ENCODE measurements at regions not wholly inside any gene's neighbourhood (a gene's known extent, or its start where the extent isn't known, plus 50 kb on each side); places are given as distances from the start of the nearest gene placed in this dataset.

DNA sequence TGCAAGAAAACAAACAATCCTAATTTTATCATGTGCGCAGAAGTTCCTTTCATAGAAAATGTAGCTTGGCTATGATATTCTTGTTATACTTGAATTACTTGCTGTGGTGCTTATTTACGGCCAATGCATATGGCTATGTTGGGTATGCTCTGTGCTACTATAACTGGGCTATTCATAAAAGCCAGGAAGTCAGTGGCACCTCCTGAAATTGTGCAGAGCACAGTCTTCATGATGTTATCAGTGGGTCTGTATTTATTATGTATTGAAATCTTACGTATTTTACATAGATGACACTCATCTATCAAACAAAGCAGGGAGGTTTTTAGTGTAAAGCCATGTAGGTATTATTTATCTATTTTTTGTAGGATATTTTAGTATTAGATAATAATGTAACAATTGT, 196.5 kb upstream of the NAALADL2 start:
- no peak for DNase-seq (ENCODE audit: low spot score)

DNA sequence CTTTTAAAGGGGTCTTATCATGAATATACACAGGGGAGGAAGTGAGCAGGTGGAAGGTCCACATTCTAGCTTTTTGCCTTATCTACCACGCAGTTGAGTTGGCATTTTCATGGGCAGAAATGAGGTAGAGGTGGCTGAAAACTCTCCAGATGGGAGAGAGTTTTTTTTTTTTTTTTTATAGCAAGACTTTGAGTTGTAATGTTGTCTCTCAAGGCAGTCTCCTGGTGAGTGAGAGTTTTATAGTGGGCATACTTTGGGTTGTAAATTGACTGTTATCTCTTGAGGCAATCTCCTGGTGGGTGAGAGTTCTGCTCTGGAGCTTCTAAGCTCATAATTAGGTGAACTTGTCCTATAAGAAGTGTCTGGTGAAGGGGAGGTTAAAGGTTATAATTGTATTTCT, 191.7 kb upstream of the NAALADL2 start:
- no peak for DNase-seq (ENCODE audit: low spot score)

DNA sequence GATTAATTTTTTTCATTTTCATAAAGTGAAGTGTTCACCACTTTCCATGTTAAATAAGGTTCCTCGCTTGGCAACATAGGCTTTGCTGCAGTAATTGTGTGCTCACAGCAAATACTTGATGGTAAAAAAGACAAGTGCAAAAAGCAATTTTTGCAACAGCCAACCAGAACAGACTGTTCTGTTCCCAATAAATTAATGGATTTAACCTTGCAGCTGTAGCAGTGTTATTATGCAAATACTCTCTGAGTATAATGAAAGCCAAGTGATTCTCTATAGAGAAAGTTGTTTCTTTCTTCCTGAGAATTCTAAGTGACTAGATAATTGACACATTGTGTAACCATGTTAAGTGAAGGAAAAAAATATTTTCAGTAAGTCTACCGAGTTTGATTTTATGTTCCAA, 183.7 kb upstream of the NAALADL2 start:
- no peak for DNase-seq (ENCODE audit: low spot score)

DNA sequence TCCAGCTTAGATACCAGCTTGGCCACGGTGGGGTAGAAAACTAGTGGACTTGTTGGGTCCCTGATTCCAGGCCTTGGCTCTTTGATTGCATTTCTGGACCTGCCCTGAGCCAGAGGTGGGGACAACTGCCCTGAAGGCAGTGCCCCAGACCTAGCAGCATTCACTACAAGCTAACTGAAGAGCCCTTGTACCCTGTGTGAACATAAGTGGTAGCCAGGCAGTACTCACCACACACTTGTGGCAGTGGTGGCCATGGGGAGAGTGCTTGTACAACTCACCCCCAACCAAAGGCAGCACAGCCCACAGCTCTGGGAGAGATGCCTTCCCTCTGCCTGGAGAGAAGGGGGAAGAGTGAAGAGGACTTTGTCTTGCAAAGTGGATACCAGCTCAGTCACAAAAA, 177.3 kb upstream of the NAALADL2 start:
- no peak for DNase-seq (ENCODE audit: low spot score)

DNA sequence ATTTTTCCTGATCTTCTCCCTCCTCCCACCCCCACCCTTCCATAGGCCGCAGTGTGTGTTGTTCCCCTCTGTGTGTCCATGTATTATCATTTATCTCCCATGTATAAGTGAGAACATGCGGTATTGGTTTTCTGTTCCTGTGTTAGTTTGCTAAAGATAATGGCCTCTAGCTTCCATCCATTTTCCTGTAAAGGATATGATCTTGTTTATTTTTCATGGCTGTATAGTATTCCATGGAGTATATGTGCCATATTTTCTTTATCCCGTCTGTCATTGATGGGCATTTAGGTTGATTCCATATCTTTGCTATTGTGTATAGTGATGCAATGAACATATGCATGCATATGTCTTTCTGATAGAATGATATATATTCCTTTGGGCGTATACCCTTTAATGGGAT, 173.3 kb upstream of the NAALADL2 start:
- no peak for DNase-seq (ENCODE audit: low spot score)

DNA sequence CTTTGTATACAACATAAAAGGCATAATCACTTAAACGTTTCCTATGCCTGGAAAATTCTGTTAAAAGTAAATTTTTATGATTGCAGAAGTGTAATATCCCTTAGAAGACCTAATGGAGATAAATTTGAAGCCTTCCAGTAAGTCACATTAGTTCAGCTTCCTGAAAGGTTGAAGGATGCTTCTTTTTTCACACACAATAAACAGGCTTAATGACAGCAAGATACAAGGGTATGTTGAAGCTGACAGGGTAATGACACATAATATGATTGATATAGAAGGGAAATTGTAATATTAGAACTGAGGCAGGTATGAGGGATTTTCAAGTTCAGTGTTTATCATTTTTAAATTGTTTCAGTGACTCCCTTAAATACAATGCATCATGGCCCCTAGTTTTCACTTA, 161.8 kb upstream of the NAALADL2 start:
- no peak for DNase-seq (ENCODE audit: low spot score)

DNA sequence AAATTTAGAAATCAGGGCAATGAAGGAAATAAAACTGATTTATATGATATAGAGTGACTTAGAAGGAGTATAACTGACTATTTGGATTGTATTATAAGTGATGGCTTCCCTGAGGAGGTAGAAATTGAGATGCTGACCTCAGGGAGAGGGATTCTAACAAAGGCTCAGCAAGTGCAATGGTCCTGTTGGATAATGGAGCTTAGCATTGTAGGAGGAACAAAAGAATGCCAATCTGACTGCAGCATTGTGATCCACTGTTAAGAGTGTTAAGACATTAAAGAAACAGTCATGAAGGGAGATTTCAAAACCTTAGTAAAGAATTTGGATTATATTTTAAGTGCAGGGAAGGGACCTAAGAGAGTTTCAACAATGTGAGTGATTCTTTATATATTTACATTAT, 158.4 kb upstream of the NAALADL2 start:
- no peak for DNase-seq (ENCODE audit: low spot score)

DNA sequence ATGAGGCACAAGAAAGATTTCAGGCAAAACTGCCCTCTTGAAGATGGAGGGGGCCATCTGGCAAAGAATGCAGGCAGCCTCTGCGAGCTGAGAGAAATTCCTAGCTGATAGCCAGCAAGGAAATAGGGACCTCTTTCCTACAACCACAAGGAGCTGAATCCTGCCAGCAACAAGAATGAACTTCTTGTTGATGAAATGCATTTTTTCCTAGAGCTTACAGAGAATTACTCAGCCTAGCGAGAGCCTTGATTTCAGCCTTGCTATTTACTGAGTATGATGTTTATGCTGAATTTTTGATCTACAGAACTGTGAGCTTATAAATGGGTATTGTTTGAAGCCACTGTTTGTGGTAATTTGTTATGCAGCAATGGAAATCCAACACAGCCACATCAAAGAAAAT, 148.5 kb upstream of the NAALADL2 start:
- DNase-seq (ENCODE audit: low spot score), result no peak

DNA sequence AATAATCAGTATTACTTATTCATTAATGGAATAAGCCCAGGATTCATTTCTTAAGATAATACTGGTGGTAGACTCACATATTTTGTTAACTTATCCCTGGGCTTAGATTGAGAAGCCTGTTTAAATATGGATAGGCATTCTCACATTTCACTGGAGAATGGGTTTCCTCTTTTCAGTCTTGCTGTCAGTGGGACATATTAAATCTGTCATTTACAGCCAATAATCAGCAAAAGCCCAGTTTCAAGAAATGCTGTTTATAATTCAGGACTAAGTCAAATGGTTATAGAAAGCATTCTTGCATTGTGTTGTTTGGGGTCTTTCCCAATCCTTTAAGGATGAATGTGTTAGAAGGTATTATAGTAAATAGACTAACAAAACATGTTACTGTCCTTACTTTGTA, 143.7 kb upstream of the NAALADL2 start:
- no peak for DNase-seq (ENCODE audit: low spot score)

DNA sequence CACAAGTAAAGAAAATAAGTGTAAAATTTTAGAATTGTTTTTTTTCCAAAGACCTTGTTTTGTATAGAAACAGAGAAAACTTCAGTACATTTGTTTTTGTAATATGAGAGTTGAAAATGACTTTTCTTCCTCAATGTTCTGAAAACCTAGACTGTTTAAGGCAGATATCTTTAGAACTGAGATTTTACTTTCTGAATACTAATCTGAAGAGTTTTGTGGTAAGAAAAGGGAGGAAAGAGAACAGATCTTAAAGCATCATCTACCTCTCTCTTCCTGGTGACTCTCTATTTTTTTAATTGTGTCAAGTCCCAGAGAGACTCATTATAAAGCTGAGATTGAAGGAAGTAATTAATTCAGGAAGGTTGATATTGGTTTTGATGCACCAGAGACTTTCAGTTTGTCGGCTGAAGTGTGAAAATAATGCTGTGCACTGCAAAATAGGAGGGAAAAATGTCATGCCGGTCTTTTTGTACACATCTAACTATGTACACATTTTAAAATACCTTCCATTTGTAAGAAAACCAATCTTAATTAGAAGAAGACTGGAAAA, 142.1 kb upstream of the NAALADL2 start:
- no peak for DNase-seq (ENCODE audit: low spot score)

DNA sequence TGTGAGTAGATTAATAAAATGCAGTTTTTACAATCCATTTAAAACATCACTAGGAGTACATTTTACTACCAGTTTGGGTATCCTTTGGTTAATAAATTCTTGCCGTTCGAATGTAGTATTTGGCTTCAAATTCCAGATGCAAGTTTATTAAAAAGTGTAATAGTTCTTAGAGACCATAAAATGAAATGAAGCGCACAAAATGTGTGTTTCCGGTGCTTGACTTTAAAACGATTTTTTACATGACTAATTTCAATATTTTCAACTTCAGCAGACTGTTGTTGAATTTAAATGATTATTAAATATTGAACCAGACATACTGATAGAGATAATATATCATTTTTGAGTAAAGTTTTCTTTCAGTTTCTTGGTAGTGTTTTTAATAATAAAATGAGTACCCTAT, 138.4 kb upstream of the NAALADL2 start:
- DNase-seq (ENCODE audit: low spot score), result no peak

DNA sequence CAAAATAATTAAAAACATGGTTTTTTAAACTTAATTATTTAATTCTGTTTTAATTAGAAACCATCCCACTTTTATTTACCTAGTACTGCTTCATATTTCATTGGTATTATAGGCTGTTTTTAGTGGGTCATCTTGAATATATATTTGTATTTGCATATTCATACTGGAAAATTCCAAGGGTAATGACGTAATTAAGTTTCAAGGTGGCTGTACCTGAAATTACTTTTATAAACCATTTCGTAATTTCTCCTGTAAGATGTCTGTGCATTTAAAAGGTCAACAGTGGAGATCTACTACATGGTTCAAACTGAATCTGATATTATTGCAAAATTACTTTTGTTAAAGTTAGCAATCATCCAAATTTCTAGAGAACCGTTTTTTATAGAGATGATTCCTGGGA, 133.8 kb upstream of the NAALADL2 start:
- DNase-seq (ENCODE audit: low spot score), result no peak

DNA sequence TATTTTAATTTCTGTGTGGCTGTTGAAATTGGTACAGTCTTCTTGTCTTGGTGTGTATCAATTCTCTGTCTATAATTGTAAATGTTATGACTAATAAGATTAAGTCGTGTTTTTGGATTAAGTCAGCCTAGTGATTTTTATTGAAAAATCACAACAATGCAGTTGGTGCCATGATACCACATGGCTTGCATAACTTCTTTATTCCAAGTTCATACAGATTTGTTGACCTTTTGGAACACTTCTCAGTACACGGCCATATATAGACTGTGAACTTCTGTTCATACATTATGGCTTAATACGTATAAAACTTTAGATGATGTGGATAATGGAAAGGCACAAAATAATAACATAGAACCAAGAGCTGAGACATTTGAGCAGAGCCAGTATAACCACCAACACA, 121.2 kb upstream of the NAALADL2 start:
- no peak for DNase-seq (ENCODE audit: low spot score)

DNA sequence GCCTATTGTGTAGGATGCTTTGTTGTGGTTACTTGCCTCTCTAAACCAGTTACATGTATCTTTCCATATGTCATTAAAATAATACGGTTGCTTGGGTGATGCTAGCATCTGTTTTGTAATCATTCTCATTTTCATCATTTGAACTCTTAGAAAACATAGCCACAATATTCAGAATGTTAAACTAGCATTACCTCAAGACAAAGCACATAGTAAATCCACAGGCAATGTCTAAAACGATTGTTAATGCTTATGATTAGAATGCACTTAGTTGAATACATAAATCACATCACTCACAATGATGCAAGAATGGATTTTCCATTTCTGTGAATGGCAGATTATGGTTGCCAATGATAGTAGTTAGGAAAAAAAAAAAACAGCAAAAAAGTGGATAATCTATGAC, 110.0 kb upstream of the NAALADL2 start:
- DNase-seq (ENCODE audit: low spot score), result no peak

DNA sequence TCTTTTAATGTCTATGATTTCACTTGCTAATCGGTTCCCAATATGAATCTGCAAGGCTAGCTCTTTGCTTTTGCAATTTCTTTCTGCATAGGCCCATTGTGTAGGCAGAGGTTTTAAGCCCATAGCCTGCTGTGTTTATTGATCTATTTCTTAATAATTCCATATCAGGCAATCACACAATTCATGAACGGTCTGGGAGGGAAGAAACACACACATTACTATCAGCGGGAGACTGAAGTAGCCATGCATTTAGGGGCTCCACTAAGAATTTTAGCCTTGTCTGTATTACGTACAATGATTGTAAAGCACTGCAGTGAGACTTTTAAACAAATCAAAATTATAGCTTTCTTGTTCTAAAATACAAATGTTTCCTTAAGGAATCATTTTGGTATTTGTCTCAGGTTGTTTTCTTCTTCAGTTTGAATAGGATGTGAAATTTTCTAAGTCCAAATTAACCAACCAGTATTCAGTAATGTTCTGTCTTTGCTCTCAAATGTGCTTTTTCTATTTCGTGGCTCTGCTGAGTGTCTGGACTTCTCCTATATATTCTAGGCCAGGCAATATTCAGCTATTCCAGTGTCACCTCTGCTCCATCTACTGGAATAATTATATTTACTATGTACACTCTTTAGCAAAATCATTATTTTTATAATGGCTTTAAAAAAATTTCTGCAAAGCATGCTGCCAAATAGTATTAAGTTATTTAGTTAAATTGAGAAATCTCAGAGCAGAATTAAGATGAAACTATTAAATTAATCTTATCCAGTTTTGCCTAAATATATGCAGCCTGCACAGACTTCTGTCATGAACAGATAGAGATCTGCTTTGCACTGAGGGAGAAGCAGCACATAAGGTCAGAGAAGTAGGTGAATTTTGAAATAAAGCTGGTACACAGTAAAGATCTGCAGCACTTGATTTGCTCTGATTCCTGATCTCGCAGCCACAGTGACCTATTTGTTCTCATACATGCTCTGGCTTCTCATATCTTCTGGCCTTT, 103.0 kb upstream of the NAALADL2 start:
- DNase-seq (ENCODE audit: low spot score), result no peak

DNA sequence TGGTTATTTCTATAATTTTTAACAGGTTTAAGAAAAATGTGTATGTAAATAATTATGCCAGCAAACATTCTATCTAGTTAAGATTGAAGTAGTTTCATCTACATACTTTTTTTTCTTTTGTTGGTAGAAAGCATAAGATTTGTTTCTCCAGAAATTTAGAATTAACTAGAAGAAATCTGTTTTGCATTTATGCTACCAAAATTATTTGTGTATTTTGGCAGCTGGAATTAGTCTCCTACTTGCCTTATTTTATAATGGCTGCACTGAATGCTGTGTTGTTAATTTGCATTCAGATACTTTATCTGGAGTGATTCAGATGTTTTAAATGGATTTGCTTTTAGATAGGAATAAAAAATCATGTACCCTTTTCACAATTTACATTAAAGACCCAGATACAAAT, 100.2 kb upstream of the NAALADL2 start:
- DNase-seq (ENCODE audit: low spot score), result no peak

DNA sequence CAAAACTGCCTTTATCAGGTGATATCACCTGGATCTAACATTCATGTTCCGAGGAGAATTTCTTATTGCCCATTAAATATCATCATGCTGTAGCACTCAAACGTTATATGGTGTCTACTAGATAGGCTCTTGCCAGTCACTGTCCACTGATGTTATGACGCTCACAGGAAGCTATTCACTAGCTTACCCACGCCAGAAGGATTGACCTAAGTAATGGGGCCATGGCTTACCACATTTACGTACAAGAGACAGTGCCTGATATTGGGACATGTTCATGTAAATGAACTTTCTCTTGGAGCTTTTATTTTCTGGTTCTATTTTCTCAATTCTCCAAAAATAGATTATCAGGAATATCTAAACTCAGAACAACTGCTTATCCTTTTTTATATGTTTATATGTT, 91.7 kb upstream of the NAALADL2 start:
- no peak for DNase-seq (ENCODE audit: low spot score)

DNA sequence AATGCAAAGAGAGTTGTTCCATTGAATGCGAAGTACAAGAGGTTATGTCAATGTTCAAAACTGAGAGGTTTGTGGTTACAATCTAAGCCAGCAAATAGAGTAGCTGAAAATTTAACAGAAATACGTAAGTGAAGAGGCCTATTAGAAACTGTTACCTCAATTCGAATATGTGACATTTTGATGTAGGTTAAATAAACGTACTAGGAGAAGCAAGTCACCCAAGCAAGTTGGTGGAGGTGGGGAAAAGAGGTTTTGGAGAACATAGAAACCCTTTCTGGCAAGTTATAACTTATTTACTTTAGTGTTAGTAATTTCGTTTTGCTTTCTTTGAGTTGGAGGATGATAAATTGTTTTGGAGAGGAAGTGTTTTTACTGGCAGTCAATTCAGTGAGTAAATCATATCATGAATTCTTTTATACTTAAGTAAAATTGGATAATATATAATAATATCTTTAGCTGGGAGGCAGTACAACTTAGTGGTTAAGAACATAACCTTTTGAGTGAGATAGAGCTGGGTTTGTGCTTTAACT, 91.2 kb upstream of the NAALADL2 start:
- DNase-seq (ENCODE audit: low spot score), result no peak

DNA sequence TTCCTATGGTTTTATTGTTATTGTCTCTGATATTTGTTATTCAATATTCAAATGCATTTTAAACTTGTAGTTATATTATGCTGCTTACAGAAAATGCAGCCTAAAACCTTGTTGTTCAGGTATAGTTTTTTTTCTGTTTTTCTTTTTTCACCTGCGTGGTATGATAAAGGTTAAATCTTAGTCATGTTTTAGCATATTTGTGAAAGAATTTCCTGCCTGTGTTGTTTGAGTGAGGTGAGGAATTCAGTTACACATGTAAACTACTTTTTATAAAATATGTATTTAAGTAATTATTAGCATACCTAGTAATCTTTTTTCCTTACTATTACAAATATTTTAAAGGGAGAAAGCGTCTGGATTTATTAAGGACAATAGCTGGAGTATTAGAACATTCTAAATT, 90.0 kb upstream of the NAALADL2 start:
- DNase-seq (ENCODE audit: low spot score), result no peak

DNA sequence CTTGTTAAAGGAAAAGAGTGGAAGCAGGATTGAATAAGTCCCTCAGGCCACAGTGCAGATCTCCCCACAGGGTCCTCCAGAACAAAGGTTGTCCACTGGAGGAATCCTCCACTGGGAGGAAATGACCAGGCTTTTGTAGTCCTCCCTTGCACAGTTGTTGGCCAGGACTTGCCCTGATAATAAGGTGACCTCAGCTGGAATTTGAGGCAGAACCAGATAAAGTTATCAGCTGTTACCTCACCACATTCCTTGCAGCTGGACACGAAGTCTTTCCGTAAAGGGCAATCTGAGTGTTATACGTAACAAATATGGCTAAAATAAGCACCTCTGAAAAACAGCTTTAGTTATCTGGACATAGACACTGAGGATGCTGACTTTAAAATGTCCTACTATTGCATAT, 83.5 kb upstream of the NAALADL2 start:
- no peak for DNase-seq (ENCODE audit: low spot score)

DNA sequence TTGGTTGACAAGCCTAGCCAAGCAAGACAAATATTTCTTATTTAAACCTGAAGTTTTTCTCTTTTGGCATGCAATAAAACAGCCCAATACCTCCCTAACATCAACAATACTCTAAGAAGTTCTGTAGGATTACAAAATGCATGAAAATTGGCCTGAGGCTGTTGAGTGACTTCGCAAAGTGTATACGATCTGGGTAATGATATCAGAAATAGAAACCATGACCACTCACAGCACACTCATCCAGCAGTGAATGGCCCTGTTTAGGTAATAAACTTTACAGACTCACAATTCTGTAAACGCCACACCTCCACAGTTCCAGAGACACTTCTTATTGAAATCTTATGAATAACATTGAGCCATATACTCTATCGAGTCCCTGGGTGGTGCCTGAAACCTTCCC, 83.0 kb upstream of the NAALADL2 start:
- DNase-seq (ENCODE audit: low spot score), result no peak

DNA sequence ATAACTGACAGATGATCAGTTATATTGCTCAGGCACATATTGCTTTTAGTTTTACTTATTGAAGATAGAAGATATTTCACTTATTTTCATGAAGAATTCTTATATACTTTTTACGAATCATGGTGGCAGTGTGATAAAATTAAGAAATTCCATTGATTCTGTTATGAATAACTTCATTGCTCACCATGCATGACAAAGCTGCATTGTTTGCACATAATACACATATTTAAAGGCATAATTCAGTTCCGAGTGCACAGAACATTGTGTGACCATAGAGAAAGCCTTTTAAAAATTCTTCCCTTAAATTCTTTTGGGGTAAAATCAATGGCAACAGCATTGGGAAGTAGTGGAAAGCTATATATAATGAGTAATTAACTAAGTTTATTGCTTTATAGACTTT, 82.5 kb upstream of the NAALADL2 start:
- no peak for DNase-seq (ENCODE audit: low spot score)

DNA sequence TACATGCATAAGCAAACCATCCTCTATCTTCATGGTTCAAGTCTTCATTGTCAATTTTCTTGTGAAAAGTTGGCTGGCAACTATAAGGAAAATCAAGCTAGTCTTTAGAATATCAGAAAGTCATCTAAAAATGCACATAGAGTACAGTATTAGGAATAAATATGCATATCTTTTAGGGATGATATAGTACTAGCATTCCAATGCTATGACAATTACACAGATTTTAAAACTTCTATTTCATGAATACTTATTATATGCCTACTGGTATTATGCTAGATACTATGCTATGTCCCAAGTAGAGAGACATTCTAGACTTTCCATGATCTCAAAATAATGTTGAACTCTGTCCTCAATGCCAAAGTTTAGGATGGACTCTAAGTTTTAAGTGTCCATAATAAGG, 81.3 kb upstream of the NAALADL2 start:
- DNase-seq (ENCODE audit: low spot score), result no peak

DNA sequence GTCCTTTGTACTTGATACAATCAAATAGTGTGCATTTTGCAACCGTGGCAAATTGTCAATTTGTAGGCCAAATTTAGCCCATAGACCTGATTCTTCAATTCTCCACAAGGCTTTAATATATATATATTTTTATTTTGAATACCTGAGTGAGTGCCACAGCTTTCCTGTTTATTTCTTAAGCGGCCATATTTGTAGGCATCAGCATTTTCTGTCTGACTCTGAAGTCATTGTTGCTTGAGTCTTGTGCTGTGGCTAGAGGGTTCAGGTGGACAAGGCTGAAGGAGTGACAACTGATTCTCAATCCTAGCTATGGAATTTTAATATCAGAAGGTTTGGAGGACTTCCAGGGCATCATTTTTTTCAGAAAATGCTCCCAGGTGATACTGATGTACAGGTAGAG, 75.6 kb upstream of the NAALADL2 start:
- no peak for DNase-seq (ENCODE audit: low spot score)
